ENCODE measurements at regions not wholly inside any gene's neighbourhood (a gene's known extent, or its start where the extent isn't known, plus 50 kb on each side); places are given as distances from the start of the nearest gene placed in this dataset.

DNA sequence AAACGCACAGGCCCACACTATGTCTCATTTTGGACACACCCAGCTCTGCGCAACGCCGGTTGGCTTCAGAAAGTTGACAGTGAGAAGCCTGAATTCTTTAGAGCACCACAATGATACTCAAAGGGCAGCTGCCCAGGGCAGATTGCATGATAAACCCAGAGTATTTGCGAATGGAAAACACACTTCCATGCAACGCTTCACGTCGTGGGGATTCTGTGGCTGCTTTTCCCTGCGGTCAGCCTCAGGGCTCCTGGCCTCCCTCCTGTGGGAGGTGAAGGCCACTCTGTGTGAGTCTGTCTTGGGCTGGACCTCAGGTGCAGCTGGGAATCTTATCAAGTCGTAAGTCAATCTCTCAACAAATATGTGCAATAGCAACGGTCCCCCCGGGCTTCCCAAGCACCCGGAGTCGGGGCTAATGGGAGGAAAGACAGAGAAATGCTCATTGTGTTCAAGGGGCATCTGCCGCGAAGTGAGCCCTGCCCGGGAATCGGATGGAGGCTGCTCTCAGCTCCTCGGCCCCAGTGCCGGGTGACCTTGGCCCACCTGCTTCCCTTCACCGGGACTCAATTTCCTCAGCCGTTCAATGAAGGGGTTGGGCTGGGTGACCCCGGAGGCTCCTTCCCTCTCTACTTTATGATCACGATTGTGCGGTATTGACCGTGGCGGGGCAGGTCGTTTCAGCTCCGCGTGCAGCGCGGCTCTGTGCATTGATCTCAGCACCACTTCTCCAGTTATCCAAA, 623.6 kb downstream of the BRD1 start:
- TF ChIP-seq EP300 (IDR thresholded peaks at IDR 0.05) (no peak), POLR2AphosphoS5 (IDR thresholded peaks at IDR 0.05) (no peak)
- TF ChIP-seq, protein P1, sequence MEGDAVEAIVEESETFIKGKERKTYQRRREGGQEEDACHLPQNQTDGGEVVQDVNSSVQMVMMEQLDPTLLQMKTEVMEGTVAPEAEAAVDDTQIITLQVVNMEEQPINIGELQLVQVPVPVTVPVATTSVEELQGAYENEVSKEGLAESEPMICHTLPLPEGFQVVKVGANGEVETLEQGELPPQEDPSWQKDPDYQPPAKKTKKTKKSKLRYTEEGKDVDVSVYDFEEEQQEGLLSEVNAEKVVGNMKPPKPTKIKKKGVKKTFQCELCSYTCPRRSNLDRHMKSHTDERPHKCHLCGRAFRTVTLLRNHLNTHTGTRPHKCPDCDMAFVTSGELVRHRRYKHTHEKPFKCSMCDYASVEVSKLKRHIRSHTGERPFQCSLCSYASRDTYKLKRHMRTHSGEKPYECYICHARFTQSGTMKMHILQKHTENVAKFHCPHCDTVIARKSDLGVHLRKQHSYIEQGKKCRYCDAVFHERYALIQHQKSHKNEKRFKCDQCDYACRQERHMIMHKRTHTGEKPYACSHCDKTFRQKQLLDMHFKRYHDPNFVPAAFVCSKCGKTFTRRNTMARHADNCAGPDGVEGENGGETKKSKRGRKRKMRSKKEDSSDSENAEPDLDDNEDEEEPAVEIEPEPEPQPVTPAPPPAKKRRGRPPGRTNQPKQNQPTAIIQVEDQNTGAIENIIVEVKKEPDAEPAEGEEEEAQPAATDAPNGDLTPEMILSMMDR (IDR thresholded peaks at IDR 0.05): no peak
